NCI-H69 (cell line): ENCODE measurements at regions not wholly inside any gene's neighbourhood (a gene's known extent, or its start where the extent isn't known, plus 50 kb on each side); places are given as distances from the start of the nearest gene placed in this dataset.

Source experiments
- DNase-seq: peaks from one replicate; lab custom pipeline; 2025; lab: John Stamatoyannopoulos, UW

DNA sequence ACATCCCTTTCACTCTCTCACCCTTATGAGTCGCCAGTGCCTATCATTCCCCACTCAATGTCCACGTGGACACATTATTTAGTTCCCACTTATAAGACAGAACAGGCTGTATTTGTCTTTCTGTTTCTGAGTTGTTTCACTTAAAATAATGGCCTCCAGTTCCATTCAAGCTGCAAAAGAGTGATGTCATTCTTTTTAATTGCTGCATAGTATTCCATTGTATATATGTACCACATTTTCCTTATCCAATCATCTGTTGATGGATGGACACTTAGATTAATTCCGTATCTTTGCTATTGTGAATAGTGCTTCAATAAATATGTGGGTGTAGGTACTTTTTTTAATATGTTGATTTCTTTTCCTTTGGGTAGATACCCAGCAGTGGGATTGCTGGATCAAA is 79.1 kb downstream of the ZNF365 start:
- DNase-seq, result no peak

DNA sequence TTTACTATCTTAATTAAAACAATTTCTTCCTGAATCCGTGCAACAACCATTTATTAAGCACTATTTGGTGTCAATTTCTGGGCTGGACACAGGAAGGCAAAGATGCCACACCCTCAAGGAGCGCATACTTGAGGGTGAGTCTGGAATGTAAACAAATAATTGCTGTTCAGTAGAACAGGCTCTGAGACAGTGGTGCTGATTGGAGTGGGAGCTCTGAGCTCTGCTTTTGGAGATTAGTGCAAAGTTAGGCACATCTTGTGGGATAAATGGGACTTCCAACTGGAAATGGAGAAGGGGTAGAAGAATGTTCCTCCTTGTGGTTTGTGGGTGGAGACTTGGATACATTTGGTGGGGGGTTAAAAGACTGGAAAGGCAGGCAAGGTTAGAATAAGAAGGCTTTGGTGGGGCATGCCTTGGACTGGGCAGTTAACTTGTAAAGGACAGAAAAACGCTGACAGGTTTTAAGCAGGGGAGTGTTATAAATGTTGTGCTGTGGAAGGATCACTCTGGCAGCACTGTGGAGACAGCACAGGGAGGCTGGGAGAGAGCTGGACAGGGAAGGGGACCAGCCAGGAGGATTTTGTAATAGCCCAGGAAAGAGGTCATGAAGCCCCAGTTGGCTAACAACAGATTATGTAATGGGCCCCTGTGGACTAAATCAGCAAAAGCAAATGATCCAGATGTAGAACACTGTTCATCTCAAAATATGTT is 80.7 kb downstream of the ZNF365 start:
- no peak for DNase-seq

DNA sequence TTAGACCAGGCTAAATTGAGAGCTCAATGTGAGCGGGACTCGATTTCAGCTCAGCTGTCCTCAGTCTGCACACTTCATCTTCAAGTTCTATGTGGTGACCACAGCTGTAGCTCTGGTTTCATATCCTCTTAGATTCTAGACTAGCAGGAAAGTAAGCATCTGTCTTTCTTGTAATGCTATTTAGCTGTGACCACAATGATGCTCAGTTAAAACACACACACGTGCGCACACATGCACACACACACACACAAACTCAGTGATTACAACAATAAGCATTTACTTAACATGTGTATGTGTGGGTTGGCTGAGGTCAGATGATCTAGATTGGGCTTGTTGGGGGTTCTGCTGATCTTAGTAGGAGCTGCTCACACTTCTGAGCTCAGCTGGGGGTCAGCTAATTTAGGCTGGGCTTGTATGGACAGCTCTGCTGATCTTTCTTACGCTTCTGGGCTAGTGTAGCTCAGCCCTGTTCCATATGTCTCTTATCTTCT is 82.5 kb downstream of the ZNF365 start:
- DNase-seq, result no peak

DNA sequence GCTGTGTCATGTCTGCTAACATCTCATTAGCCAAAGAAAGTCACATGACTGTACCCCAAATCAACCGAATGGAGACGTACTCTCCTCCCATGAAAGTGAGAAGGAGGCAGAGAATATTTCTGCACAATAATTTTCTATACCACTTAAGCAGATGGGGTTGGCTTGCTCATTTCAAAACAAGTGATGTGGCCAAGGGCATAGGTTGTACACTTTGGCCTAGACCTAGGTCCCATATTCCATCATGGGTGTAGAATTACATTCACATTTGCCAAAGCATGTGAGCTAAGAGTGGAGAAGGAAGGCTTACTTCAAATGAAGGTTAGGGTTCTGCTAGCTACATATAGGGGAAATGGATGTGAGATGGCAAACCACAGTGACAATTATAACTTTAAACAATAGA is 83.0 kb downstream of the ZNF365 start:
- no peak for DNase-seq

DNA sequence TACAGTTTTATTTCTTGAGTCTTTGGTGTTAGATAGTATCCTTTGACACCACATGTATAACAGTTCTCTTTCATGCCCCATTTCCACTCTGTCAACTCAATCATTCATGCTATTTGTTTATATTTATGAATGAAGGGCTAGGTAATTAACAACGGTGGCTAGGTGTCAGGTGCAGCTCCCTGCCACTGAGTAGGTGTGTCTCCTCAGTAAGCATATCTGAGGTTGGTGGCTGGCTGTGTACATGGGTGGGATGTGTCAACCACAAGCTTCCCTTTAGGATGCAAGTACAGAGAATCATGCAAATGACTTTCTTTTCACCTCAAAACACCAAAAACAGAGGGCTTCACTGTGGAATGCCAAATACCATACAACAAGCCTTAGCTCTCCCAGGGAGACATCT is 83.4 kb downstream of the ZNF365 start:
- DNase-seq, result no peak

DNA sequence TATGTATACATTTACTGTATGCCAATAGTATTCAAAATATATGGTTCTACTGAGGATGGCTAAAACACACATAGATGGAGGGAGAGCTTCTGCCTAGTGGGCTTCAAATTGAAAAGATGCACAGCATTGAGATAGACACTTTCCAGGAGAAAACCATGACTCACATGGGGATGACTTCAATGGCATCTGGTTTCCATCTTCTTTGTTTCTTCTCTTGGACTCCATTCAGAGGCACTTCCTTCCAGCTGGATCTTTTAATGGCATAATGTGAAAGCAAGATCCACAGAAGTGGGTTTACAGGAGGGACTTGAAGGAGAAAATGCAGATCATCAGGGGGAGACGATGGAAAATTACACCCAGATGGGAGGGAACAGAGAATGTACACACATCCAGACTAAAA is 84.9 kb downstream of the ZNF365 start:
- DNase-seq, result no peak

DNA sequence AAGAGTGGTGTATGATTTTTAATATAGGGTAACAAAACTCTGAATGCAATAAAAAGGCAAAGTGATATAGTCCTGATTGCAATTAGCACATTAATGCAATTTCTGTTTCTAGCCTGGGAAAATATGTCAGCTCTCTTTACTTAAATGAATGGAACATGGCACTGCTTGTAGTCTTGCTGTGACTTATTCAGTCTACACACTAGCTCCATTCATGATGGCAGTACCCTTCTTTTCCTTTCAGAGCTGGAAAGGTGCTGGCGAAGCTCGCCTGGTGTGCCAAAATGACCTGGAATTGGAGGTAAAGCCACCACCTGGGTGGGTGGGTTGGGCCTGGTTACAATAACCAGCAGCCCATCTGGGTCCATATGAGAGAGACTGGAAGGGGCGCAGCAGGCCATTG is 85.3 kb downstream of the ZNF365 start:
- no peak for DNase-seq

DNA sequence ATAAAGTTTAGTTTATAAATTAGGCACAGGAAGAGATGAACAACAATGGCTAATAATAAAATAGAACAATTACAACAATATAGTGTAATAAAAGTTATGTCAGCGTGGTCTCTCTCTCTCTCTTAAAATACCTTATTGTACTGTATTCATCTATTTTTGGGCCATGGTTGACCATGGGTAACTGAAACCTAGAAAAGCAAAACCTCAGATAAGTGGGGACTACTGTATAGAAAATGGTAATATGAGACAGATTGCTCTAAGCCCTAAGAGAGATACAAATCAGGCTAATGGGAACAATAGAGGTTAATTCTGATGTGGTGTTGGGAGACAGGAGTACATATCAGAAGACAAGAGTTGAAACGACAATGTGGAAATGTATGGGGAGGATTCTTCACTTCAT is 86.2 kb downstream of the ZNF365 start:
- no peak for DNase-seq

DNA sequence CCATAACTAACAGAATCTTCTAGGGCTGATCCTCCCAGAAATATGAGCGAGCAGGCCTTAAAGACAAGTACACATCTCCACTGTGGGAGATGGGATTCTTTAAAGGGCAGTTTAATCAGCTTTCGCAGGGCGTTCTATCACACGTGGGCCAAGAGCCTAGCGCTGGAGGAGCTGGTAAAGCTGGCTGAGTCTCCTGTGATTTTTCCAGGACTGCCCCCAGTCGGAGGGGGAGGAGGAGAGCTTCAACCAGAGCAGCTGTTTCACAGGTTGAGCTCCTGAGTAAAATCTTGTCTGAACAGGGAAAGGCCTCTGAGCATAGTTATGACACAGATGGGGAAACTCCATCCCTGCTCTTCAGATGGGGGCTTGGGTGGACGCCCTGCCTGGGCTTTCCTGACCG is 87.0 kb downstream of the ZNF365 start:
- no peak for DNase-seq

DNA sequence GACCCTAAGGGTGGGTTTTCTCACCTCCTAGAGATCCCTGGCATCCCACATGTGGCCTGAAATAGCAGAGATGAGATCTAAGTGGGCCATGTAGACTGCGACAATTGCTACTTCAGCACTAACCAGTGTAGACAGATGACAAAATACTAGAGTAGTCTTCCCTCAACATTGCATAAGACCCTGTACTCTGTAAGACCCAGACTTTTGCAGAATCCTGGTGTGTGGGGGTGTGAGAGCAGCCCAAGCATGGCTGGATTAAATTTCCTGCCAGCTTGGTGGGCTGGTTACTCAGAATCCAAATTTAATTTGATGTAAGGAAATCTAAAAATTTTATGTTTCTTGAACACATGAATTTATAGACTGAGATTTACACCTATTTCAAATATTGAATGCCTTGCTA is 88.3 kb downstream of the ZNF365 start:
- DNase-seq, result no peak

DNA sequence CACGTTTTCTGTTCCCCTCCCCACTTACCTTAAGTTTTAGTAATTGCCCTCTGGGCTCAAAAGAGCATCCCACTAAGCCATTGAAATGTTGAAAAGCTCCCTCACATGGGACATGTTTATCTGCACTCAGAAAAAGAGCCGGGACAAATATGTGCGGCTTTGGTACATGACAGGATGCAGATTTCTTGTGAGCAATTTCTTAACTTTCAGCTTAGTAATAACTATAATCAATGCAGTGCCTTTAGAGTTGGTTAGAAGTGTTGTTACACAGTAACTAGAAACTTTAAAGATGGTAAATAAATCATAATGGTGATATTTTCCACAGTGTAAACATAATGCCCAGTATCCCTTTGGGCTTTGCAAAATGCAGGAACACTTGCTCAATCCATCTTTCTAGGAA is 89.2 kb downstream of the ZNF365 start:
- no peak for DNase-seq

DNA sequence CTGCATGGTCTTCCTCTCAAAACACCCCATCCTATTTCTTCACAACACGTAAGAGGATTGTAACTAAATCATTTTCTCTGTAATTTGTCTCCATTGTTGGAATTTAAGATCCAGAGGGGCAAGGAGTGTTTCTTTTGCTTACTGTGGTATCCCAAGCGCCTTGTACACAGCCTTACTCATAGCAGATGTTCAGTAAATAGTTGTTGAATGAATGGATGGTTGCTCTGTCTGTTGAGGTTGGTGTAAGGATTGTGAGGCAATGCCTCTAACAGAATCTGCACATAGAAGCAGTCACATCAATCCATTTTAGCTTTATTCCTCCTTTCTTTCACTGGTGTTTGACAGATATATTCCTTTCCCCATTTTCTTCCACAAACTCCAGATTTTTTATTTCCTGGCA is 90.1 kb downstream of the ZNF365 start:
- DNase-seq, result no peak

DNA sequence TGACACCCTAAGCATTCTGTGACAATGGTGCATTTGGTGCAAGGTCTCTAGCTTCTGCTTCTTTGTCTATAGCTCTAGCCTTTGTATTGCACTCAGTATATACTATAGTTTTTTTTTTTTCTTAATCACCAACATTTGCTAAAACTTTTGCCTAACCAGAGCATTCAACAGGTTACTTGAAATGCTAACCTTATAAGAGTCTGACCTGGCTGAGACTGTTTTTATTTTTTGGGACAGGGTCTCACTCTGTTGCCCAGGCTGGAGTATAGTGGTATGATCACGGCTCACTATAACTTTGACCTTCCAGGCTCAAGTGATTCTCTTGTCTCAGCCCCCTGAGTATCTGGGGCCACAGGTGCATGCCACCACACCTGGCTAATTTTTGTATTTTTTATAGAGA is 92.4 kb downstream of the ZNF365 start:
- no peak for DNase-seq

DNA sequence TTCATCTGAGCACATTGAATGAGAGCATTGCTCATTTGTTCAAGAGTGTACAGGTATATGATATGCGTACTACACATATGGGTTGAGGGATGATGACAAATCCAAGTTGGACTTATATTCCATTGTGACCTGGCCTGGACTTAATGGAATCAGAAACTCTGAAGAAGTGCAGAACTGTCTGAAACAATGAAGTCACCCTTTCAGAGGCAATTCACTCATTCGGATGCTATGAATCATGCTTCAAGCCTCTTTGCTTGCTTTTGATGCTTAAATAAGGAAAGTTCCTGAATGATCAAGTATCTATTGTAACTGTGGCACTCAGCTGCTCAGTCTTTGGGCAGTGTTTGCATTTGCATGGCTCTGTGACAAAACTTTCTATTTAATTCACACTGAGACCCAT is 93.4 kb downstream of the ZNF365 start:
- no peak for DNase-seq

DNA sequence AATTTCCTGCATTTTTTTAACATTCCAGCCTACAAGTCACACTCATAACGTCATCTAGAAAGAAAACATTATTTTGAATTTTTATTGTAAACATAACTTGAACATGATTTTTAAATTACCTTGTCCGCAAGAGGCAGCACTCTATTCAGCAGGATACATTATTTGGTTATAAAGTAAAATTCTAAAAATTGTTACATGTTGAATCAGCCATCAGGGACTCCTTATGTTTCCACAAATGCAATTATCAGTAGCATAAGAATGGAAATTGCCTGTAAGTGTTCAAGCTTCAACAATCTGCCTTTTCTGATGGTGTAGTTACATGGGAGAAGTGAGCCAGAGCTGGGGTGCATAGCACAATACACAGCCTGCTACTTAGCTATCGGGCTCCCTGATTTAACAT is 97.5 kb downstream of the ZNF365 start:
- no peak for DNase-seq

DNA sequence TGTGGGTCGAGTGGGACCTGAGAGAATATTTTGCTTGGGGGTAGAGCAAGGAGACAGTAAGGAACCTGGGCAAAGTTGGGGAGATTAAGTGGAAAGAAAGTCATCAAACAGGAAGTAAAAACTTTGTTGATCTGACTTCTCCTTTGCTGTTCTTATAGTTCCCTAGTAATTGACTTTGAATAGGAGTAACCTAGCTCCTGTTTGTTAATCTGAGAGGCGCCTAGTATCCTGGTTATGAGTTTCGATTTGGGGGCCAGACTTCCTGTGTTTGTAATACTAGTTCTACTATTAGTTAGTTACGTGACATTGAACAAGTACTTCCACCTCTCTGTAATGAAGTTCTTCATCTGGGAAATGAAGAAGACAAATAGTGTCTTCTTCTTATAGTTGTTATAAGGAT is 99.1 kb downstream of the ZNF365 start:
- DNase-seq, result no peak

DNA sequence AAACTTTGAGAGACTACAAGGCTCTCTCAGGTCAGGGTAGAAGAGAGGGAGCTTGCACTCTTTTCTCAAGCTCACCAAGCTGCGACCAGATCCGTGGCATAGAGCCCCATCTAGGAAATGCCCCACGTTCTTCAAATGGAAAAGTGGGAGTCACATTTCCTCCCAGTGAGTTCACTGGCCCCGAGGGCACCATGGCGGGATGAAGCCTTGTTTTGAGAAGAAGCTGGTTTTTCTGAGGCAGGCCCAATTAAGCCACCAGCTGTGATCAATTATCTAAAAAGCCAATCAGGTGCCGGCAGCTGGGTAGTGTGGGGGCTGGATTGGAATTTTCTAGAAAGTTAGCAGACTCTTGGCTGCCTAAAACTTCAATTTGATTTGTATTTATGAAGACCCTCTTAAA is 101.4 kb downstream of the ZNF365 start:
- DNase-seq, result peak; percentile 3

DNA sequence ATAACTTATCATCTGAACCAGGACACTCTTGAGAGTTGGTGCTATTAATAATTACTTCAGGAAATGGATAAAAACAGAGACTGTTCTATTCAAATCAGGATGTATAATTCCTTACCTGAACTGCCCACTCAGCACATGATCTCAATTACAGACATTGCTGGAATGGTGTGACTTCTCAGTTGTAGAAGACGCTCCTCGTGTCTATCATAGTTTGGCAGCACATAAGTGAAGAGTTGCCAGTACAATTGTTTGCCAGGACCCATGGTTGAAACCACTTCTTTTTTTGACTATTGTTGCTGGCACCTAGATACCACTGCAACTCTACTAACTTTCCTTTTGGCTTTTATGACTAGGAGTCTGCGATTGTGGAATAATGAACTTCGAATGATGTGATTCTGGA is 105.4 kb downstream of the ZNF365 start:
- no peak for DNase-seq

DNA sequence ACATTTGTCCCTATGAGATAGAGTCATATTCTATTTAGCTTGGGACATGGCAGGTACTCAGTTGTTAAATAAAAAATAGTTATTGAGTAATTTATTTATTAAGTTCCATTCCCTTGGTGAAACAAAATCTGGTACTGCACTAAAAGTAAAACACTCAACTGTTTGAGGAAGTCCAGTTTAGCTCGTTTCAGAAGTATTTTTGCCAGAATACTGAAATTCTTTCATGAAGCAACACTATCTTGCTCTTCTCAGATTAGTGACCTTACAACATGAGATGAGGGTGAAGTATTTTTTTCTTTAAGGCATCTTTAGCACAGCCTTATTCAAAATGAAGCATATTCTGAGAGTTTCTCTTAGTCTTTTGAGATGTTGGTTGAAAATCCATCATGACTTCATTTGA is 106.0 kb downstream of the ZNF365 start:
- DNase-seq, result no peak

DNA sequence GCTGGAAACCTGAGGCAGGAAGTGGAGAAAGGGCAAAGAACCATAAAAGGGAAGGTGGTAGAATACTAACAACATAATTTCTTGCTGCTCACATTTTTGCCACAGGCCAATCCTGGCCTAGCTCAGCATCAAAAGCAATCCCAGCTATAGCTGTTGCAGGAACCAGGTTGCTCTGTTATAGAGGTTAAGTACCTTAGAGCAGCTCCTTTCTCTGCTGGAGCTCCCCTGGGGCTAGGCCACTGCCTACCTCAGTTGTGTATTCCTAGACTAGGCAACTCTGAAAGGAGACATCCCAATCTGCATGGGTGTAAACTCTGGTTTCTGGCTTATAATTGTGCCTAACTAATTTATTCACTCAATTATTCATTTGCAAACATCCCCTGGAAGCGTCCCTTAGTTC is 108.4 kb downstream of the ZNF365 start:
- DNase-seq, result no peak

DNA sequence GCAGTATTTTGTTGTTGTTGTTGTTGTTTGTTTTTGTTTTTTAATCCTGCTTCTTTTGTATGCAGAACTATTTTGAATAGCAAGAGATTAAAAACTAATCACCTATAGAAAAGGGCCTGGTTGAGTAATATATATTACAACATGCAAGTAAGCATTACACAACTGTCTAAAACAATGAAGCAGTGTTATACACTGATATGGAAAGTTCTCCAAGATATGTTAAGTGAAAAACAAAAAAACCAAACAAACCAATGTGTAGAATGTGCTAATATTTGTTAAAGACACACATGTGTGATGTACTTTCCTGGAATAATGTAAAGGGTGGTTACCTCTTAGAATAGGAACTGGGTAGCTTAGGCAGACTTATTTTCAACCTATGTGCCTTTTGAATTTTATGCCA is 117.4 kb downstream of the ZNF365 start:
- no peak for DNase-seq

DNA sequence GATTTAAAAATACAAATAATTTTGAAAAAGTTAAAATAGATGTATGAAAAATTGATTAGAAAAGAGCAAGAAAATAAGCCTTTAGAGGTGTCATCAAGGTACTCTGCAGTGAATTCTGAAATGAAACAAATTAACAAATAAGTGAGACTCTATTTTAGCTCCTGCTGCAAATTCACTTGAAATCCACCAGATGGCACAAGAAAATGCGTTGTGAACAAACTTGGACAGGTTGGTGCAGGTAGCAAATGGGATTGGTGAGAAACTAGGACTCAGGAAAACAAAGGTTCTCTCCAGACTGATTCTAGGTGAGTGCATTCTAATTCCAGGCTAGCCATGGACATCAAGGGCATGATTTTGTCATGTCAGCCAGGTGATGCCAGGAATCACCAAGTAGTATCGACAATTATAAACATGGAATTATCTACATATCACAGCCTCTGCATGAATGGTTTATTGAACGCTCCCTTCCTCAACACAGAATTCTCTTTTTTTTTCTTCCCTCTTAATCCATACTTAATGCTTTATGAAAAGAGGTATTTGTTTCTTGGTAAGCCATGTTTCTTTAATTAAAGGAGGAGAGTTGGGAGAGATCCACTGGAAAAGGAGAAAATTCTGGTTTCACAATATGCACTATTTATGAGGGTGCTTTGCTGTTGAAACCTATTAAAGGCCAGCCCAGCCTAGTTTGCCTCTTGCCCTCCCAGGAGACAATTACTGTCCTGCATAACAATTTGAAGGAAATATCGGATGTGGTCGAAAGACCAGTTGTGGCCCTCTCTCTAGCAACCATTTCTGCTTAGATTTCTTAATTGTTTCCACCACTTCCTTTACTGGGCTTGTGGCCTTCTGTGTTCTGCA is 118.1 kb downstream of the ZNF365 start:
- peak; percentile 34 for DNase-seq

DNA sequence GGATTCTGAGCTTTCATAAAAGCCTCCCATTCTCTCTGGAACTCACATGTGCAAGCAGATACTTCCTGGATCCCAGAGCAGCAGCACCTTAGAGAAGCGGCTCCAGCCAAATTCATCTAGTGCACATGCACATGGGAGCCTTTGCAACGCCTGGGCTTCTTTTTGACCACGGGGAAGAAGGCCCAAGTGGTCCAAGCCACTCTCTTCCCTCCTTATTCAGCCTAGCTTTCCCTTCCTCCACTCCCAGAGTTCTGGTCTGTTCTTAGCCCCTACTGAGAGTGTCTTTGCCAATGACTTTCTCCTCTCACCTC is 118.7 kb downstream of the ZNF365 start:
- DNase-seq, result no peak

DNA sequence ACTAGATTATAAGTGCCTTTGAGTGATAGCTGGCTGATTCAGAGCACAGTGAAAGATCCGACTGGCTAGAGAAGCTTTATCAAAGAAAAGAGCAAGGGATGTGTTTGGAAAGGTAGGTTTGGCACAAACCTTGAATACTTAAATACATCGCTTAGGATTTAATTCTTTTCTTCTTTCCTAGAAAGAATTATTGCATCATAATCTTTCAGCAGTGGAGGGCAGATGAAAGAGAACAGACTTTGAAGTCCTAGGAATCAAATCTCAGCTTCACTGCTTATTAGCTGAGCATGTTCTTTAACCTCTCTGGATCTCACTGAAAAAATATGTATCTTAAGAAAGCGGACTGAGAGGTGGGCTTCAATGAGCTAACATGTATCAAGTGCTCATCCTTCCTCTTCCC is 122.8 kb downstream of the ZNF365 start:
- no peak for DNase-seq
